DMS79 (cell line): ENCODE measurements at regions not wholly inside any gene's neighbourhood (a gene's known extent, or its start where the extent isn't known, plus 50 kb on each side); places are given as distances from the start of the nearest gene placed in this dataset.
"Not testable (repeated sequence)": the region's sequence is repeated elsewhere in the genome, so short reads cannot be mapped to it uniquely, and the experiment has no call there.

Experiments
- DNase-seq: peaks from one replicate; lab custom pipeline; 2025; lab: John Stamatoyannopoulos, UW

- DNase-seq, result not testable (repeated sequence)
Observed at GRCh38 chr19:23984911-23985310, 70.2 kb downstream of the ZNF726 start.

GRCh38 chr19:23986623-23987022 is 71.9 kb downstream of the ZNF726 start:
- DNase-seq, result no peak

- DNase-seq, result no peak
Observed at GRCh38 chr19:23991170-23991569, 76.5 kb downstream of the ZNF726 start.

- DNase-seq, result no peak
Observed at GRCh38 chr19:23992348-23992747, 77.7 kb downstream of the ZNF726 start.

GRCh38 chr19:23993440-23993839 is 78.8 kb downstream of the ZNF726 start:
- no peak for DNase-seq

GRCh38 chr19:23996549-23996948 is 81.9 kb downstream of the ZNF726 start:
- DNase-seq, result no peak

- DNase-seq, result no peak
Observed at GRCh38 chr19:23998568-23998967, 83.9 kb downstream of the ZNF726 start.

- no peak for DNase-seq
Observed at GRCh38 chr19:23999821-24000610, 85.3 kb downstream of the ZNF726 start.

GRCh38 chr19:24000656-24001055 is 86.0 kb downstream of the ZNF726 start:
- no peak for DNase-seq

- no peak for DNase-seq
Observed at GRCh38 chr19:24002256-24002945, 84.6 kb upstream of the ZNF254 start.

- DNase-seq, result no peak
Observed at GRCh38 chr19:24003537-24003936, 83.5 kb upstream of the ZNF254 start.

- DNase-seq, result no peak
Observed at GRCh38 chr19:24004166-24004565, 82.8 kb upstream of the ZNF254 start.

GRCh38 chr19:24029941-24030636 is 56.9 kb upstream of the ZNF254 start:
- no peak for DNase-seq

GRCh38 chr19:24032651-24033050 is 54.3 kb upstream of the ZNF254 start:
- DNase-seq, result no peak

GRCh38 chr19:24033301-24033962 is 53.6 kb upstream of the ZNF254 start:
- DNase-seq, result peak; percentile 91

- peak; percentile 27 for DNase-seq
Observed at GRCh38 chr19:24033963-24034342, 53.0 kb upstream of the ZNF254 start.

GRCh38 chr19:24035261-24035880 is 51.6 kb upstream of the ZNF254 start:
- not testable (repeated sequence) for DNase-seq
